GM18951 (cell line): ENCODE measurements at regions not wholly inside any gene's neighbourhood (a gene's known extent, or its start where the extent isn't known, plus 50 kb on each side); places are given as distances from the start of the nearest gene placed in this dataset.

Experiments used
- POLR2A ChIP-seq: IDR thresholded peaks from 4 replicates; pipeline ENCODE4 v1.6.1; 2011; ENCODE audit warnings: mild to moderate bottlenecking; ENCODE audit not compliant: insufficient read length, insufficient read depth; ENCODE audit errors: extremely low read depth
- in situ Hi-C: fragments of 300-500 bp; cut with MboI; formaldehyde crosslinking; loops from one replicate; pipeline ENCODE4 v1.12.0; 2022; ENCODE audit warnings: low sequenced_read_pairs, mixed read lengths, inconsistent platforms; ENCODE audit not compliant: unreplicated experiment

DNA sequence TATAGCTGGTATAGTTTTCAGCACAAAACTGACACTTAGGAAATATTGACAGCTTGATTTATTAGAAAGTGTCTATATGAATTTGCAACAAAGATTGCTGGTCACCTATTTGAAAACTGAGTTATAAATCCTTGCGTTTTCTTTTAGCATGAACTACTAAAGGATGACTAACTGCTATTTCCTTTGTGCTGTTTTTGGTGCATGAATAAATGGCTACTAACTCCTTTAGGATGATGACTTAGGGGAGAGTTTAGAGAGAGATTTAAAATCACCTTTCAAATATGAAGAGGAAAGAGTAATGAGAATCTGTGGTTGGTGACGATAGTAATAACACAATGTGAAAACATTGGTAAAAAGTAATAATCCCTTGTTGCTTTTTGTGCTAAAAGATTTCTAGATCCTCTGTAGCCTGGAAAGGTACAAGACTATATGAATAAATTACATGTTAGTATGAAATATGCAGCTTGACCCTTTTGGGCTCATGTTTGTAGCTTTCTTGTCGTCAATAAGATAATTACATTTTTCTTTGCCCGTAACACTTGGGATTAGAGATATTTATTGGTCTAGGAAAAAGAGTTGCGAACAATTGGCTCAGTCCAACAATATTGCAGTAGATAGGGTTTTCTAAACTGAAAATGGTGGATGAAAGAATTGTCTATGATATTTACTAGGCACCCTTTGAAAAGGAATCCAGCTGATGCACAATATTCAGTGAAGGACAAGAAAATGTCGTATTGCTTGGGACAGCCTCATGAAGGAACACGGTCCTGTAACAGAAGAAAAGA, 453.0 kb downstream of the ADAMTS20 start:
- TF ChIP-seq POLR2A: no peak
- in situ Hi-C loops: no loop called here

- TF ChIP-seq POLR2A: no peak
- in situ Hi-C loops: no loop called here
Measured at GRCh38 chr12:43098071-43098470, 453.9 kb downstream of the ADAMTS20 start.

- in situ Hi-C loops: no loop called here
- TF ChIP-seq POLR2A: no peak
Measured at GRCh38 chr12:43097471-43097870, 454.5 kb downstream of the ADAMTS20 start.

DNA sequence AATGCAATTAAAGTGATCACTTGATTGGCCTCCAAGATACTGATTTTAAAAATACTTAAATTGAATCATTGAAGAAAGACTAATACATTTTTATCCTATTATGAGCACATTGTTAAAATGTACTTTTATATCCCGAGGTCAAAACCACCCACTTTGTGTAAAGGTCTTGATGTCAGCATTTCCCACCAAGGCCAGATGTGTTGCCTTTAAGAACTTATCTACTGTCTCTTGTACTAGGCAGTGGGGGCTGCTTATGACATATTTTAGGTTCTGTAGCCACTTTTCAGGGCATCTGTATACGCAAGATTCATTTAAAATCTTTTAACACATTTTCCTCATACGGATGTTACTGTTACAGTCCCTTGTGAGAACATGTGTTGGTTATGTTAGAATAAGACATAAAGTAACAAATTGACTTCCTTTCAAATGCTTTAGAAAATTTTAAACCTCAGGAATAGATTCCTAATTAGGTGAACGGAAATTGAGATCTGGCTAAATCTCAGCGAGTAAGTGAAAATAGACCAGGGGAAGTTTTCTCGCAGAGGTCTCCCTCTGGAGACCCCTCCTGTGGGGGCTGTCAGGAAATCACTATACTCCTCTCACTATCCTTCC, 456.2 kb downstream of the ADAMTS20 start:
- in situ Hi-C loops: no loop called here
- no peak for TF ChIP-seq POLR2A

- in situ Hi-C loops: no loop called here
- no peak for TF ChIP-seq POLR2A
Measured at GRCh38 chr12:43094886-43095575, 457.0 kb downstream of the ADAMTS20 start.

GRCh38 chr12:43090981-43091380, 461.0 kb downstream of the ADAMTS20 start:
- in situ Hi-C loops: no loop called here
- no peak for TF ChIP-seq POLR2A

GRCh38 chr12:43087195-43088091, 464.6 kb downstream of the ADAMTS20 start:
- no peak for TF ChIP-seq POLR2A
- in situ Hi-C loops: no loop called here

DNA sequence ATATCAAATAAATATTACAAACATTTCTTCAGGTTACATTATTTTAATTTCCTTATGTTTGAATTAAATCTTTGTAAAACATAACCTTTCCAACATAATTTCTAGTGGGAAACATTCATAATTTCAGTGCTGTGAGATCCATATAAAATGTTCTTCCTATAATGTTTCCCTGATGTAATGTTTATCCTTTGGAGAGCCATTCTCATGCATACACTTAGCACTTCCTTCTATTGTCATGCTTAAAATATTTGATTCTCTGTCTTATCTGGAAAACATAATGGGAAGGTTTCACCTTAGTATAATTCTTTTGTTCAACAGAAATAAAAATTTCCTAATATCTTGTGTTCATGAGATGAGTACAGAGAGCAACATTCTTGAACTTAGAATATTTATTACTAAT, 472.5 kb downstream of the ADAMTS20 start:
- in situ Hi-C loops: no loop called here
- no peak for TF ChIP-seq POLR2A

DNA sequence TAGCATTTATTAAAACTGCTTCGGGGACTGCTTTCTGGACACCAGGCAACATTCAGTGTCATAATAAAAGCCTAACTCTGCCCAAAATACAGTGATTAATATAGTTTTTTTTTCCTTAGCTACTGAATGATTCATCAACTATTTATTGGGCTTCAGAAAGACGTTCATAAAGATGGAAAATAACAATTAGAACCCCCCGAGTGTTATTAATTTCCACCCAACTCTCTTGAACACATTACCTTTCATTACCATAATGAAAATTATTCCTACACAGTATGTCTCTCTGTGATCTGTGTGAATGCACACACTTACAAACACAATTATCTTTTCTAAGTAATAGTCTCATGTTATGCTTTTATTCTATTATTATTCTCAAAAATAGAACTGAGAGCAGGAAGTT, 473.0 kb downstream of the ADAMTS20 start:
- in situ Hi-C loops: no loop called here
- TF ChIP-seq POLR2A: no peak

DNA sequence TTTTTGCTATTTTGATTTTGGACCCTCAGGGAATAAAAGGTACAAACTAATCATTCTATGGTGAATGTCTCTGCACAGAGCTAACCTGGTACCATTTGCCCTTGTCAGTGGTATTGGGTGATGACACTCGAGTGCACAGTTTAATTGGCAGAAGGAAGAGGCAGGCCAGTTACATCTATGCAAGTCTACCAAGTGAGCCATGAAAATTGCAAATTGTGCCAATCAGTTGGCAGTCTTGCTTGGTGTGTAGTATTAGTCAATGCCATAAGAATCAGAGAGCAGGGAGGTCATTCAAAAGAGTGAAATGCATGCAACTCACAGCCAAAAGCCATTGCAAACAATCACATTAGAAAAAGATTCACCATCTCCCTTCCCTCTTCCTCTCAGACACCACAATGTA, 479.6 kb downstream of the ADAMTS20 start:
- TF ChIP-seq POLR2A: no peak
- in situ Hi-C loops: no loop called here

GRCh38 chr12:43069768-43070221, 480.2 kb upstream of the PRICKLE1 start:
- TF ChIP-seq POLR2A: no peak
- in situ Hi-C loops: no loop called here

- in situ Hi-C loops: no loop called here
Measured at GRCh38 chr12:43066471-43066870, 476.9 kb upstream of the PRICKLE1 start.

GRCh38 chr12:43063650-43064049, 474.1 kb upstream of the PRICKLE1 start:
- in situ Hi-C loops: no loop called here
- TF ChIP-seq POLR2A: no peak

More at GRCh38 chr12:43066471-43066870, 476.9 kb upstream of the PRICKLE1 start:
- no peak for TF ChIP-seq POLR2A

GRCh38 chr12:43062201-43062895, 472.8 kb upstream of the PRICKLE1 start:
- in situ Hi-C loops: no loop called here
- no peak for TF ChIP-seq POLR2A
